Glutamatergic neuron (in vitro differentiated cells): ENCODE measurements at regions not wholly inside any gene's neighbourhood (a gene's known extent, or its start where the extent isn't known, plus 50 kb on each side); places are given as distances from the start of the nearest gene placed in this dataset.

ENCODE experiments used
- DNase-seq: peaks from one replicate; pipeline ENCODE4 v3.0.0; 2022
- H3K27ac Mint-ChIP-seq: one replicate; pipeline ENCODE4 v1.8.0; 2020; ENCODE audit warnings: mild to moderate bottlenecking, mixed read lengths, inconsistent platforms; ENCODE audit not compliant: unreplicated experiment
- H3K27me3 Mint-ChIP-seq: one replicate; pipeline ENCODE4 v1.8.0; 2020; ENCODE audit warnings: mild to moderate bottlenecking, moderate library complexity, mixed read lengths, inconsistent platforms; ENCODE audit not compliant: unreplicated experiment
- H3K36me3 Mint-ChIP-seq: one replicate; pipeline ENCODE4 v1.8.0; 2020; ENCODE audit warnings: mild to moderate bottlenecking, mixed read lengths, inconsistent platforms; ENCODE audit not compliant: unreplicated experiment
- H3K4me1 Mint-ChIP-seq: one replicate; pipeline ENCODE4 v1.8.0; 2020; ENCODE audit warnings: mild to moderate bottlenecking, low read depth, mixed read lengths, inconsistent platforms; ENCODE audit not compliant: unreplicated experiment
- H3K4me3 Mint-ChIP-seq: one replicate; pipeline ENCODE4 v1.8.0; 2020; ENCODE audit warnings: mild to moderate bottlenecking, mixed read lengths, inconsistent platforms; ENCODE audit not compliant: unreplicated experiment
- H3K9me3 Mint-ChIP-seq: one replicate; pipeline ENCODE4 v1.8.0; 2020; ENCODE audit warnings: mild to moderate bottlenecking, moderate library complexity, mixed read lengths, inconsistent platforms; ENCODE audit not compliant: unreplicated experiment
- CTCF ChIP-seq: fragments of 200-600 bp; sonication (generic); IDR thresholded peaks from one replicate; pipeline ENCODE4 v1.5.0; 2021; ENCODE audit not compliant: partially characterized antibody, unreplicated experiment

GRCh38 chr9:100914266-100914665, 114.3 kb upstream of the PLPPR1 start:
- H3K36me3 Mint-ChIP-seq, result no peaks in the 10 kb centered on the region
- no peak for TF ChIP-seq CTCF
- H3K4me1 Mint-ChIP-seq, result peaks cover 2% of the 10 kb centered on the region

GRCh38 chr9:100919506-100919905, 109.0 kb upstream of the PLPPR1 start:
- Mint-ChIP-seq H3K27me3 (no peaks in the 10 kb centered on the region), H3K36me3 (no peaks in the 10 kb centered on the region), H3K4me1 (no peaks in the 10 kb centered on the region), H3K9me3 (no peaks in the 10 kb centered on the region), H3K27ac (no peak overlapping the region), H3K4me3 (no peak overlapping the region)
- no peak for TF ChIP-seq CTCF
- no peak for DNase-seq

More at GRCh38 chr9:100914266-100914665, 114.3 kb upstream of the PLPPR1 start:
- H3K9me3 Mint-ChIP-seq, result no peaks in the 10 kb centered on the region
- no peak overlapping the region for H3K27ac Mint-ChIP-seq
- no peaks in the 10 kb centered on the region for H3K27me3 Mint-ChIP-seq
- H3K4me3 Mint-ChIP-seq, result no peak overlapping the region
- no peak for DNase-seq

GRCh38 chr9:100926366-100926765, 102.2 kb upstream of the PLPPR1 start:
- Mint-ChIP-seq H3K4me1 (no peaks in the 10 kb centered on the region), H3K9me3 (no peaks in the 10 kb centered on the region), H3K27ac (no peak overlapping the region)

GRCh38 chr9:100927763-100928162, 100.8 kb upstream of the PLPPR1 start:
- H3K27ac Mint-ChIP-seq, result no peak overlapping the region

More at GRCh38 chr9:100926366-100926765, 102.2 kb upstream of the PLPPR1 start:
- no peaks in the 10 kb centered on the region for H3K27me3 Mint-ChIP-seq
- no peak for DNase-seq
- H3K36me3 Mint-ChIP-seq, result no peaks in the 10 kb centered on the region
- TF ChIP-seq CTCF, result no peak
- H3K4me3 Mint-ChIP-seq, result no peak overlapping the region

GRCh38 chr9:100933656-100934055, 94.9 kb upstream of the PLPPR1 start:
- TF ChIP-seq CTCF, result no peak
- no peaks in the 10 kb centered on the region for H3K27me3 Mint-ChIP-seq
- peaks cover 2% of the 10 kb centered on the region for H3K9me3 Mint-ChIP-seq

More at GRCh38 chr9:100927763-100928162, 100.8 kb upstream of the PLPPR1 start:
- H3K4me3 Mint-ChIP-seq, result no peak overlapping the region
- H3K36me3 Mint-ChIP-seq, result no peaks in the 10 kb centered on the region
- no peaks in the 10 kb centered on the region for H3K4me1 Mint-ChIP-seq
- no peak for DNase-seq
- TF ChIP-seq CTCF, result no peak
- no peaks in the 10 kb centered on the region for H3K27me3 Mint-ChIP-seq
- no peaks in the 10 kb centered on the region for H3K9me3 Mint-ChIP-seq

More at GRCh38 chr9:100933656-100934055, 94.9 kb upstream of the PLPPR1 start:
- DNase-seq, result no peak
- Mint-ChIP-seq H3K4me1 (no peaks in the 10 kb centered on the region), H3K36me3 (no peaks in the 10 kb centered on the region), H3K4me3 (no peak overlapping the region), H3K27ac (no peak overlapping the region)
